ENCODE measurements at regions not wholly inside any gene's neighbourhood (a gene's known extent, or its start where the extent isn't known, plus 50 kb on each side); places are given as distances from the start of the nearest gene placed in this dataset.

- TF ChIP-seq, protein P1, sequence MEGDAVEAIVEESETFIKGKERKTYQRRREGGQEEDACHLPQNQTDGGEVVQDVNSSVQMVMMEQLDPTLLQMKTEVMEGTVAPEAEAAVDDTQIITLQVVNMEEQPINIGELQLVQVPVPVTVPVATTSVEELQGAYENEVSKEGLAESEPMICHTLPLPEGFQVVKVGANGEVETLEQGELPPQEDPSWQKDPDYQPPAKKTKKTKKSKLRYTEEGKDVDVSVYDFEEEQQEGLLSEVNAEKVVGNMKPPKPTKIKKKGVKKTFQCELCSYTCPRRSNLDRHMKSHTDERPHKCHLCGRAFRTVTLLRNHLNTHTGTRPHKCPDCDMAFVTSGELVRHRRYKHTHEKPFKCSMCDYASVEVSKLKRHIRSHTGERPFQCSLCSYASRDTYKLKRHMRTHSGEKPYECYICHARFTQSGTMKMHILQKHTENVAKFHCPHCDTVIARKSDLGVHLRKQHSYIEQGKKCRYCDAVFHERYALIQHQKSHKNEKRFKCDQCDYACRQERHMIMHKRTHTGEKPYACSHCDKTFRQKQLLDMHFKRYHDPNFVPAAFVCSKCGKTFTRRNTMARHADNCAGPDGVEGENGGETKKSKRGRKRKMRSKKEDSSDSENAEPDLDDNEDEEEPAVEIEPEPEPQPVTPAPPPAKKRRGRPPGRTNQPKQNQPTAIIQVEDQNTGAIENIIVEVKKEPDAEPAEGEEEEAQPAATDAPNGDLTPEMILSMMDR (IDR thresholded peaks at IDR 0.05; ENCODE audit: low read depth, low read length), result no peak
- in situ Hi-C loops (cut with HindIII; ENCODE audit: low sequenced_read_pairs), result no loop called here
- no peak overlapping the region for H3K4me3 ChIP-seq (ENCODE audit: low read depth, low read length)
- no peak for DNase-seq (ENCODE audit: low read depth, low spot score)
Measured at GRCh38 chr16:73909529-73910035, 387.0 kb upstream of the PSMD7 start.

DNA sequence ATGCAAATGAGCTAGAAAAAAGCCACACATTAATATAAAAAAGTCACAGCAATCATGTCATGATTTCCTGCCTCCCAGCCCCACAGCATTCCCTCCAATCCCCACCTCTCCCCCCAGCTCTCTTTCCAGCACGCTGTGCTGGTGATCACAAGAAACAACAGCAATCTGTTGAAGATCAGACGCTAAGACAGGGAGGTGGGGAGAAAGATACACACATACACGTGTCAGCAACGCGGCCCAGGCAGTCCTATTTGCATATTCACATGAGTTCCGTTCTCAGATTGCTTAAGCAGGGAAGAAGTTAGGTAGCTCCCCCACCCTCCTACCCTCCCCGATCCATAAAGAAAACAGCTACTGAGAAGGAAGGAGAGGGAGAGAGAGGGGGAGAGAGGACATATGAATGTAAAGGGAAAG, 405.5 kb upstream of the PSMD7 start:
- in situ Hi-C loops (cut with HindIII; ENCODE audit: low sequenced_read_pairs), result no loop called here
- TF ChIP-seq, protein P1 (IDR thresholded peaks at IDR 0.05; ENCODE audit: low read depth, low read length), result no peak
- H3K4me3 ChIP-seq (ENCODE audit: low read depth, low read length), result no peak overlapping the region
- DNase-seq (ENCODE audit: low read depth, low spot score), result no peak

DNA sequence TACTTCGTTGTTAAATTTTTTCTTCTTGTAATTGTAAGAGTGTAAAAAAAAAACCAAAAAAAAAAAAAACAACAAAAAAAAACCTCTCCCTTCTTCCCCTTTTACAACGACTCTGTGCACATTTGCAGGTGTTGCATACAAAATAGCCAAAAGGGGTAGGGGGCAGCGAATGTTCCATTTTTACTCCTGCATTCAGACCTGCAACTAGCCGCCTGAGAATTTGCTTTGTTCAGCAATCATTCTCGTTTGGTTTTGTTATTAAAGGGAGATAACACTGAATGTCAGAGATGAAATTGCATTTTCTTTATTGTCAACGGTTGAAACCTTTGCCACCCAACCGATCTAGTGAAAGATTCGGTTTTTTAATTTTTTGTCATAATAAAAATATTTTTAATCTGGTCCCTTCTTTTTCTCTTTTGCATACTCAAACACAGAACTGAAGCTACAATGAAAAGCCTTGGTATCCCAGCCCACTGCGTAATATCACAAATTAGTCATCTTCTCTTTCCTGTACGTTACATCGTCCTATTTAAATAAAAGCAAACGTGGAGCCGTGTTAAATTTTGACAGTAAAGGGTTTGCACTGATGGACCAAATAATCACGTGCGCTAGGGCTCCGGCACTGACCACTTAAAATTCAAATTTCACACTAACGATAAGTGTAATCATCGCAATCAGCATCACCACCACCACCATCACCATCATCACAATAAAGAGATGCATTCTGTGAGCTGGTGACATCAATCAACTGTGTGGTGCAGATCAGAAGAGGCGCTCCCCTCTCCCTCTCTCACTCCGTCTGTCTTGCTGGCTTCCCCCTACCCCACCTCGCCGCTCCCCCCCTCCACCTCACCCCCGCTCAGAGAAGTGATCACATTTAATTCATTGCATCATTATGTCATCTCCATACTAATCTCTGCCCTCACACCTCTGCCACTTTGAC, 406.2 kb upstream of the PSMD7 start:
- H3K4me3 ChIP-seq (ENCODE audit: low read depth, low read length), result no peak overlapping the region
- TF ChIP-seq, protein P1 (IDR thresholded peaks at IDR 0.05; ENCODE audit: low read depth, low read length), result no peak
- no peak for DNase-seq (ENCODE audit: low read depth, low spot score)
- in situ Hi-C loops (cut with HindIII; ENCODE audit: low sequenced_read_pairs), result no loop called here

DNA sequence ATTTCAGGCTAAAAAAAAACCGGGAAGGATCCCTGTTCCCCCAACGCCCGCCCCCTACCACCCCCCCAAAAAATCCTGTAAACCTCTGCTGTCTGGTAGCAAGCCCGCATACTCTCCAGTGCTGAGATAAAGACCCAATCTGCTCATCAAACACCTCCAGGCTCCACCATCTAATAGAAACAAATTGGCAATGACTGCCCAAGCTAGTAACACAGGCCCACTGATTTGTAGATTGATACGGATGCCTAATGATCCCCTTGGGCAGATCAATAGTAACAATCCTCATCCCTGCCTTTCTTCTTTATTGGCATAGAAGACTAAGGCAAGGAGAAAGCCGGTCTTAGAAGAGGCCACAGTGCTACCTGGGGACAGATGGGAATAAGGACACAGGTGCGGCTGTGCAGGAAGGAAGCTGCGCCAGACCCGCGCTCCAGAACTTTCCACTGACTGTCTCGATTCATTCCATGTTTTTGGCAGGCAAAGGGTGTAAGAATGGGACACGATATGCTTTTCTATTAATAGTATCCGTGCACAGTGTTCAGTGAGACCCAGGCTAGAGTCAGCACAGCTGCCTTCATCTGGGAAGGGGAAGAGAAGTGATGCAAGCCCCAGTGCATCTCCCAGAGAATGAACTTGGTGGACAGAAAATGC, 407.6 kb upstream of the PSMD7 start:
- in situ Hi-C loops (cut with HindIII; ENCODE audit: low sequenced_read_pairs), result no loop called here
- H3K4me3 ChIP-seq (ENCODE audit: low read depth, low read length), result no peak overlapping the region
- no peak for DNase-seq (ENCODE audit: low read depth, low spot score)
- TF ChIP-seq, protein P1 (IDR thresholded peaks at IDR 0.05; ENCODE audit: low read depth, low read length), result no peak

GRCh38 chr16:73887911-73888310, 408.7 kb upstream of the PSMD7 start:
- TF ChIP-seq, protein P1 (IDR thresholded peaks at IDR 0.05; ENCODE audit: low read depth, low read length), result no peak
- DNase-seq (ENCODE audit: low read depth, low spot score), result no peak
- no peak overlapping the region for H3K4me3 ChIP-seq (ENCODE audit: low read depth, low read length)
- in situ Hi-C loops (cut with HindIII; ENCODE audit: low sequenced_read_pairs), result no loop called here

DNA sequence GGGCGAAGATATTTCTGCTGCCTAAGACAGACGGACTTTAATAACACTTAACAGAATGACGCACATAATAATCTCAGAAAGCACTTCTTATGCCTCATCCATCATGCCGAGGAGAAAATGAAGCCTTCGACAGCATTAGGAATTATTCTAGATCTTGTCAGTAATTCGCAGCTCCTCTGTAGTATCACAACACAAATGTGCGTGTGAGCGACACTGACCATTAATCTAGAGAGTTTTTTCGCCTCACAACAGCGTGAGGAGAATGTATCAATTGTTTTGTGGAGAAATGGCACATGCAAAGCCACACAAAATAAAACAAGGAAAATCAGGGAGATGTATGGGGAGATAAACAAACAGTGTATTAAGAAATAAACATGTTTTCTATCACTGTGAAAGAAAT, 410.2 kb upstream of the PSMD7 start:
- DNase-seq (ENCODE audit: low read depth, low spot score), result no peak
- in situ Hi-C loops (cut with HindIII; ENCODE audit: low sequenced_read_pairs), result no loop called here
- TF ChIP-seq, protein P1 (IDR thresholded peaks at IDR 0.05; ENCODE audit: low read depth, low read length), result no peak
- no peak overlapping the region for H3K4me3 ChIP-seq (ENCODE audit: low read depth, low read length)
